HG03520 (cell line): ENCODE measurements at regions not wholly inside any gene's neighbourhood (a gene's known extent, or its start where the extent isn't known, plus 50 kb on each side); places are given as distances from the start of the nearest gene placed in this dataset.
"Not testable (repeated sequence)": the region's sequence is repeated elsewhere in the genome, so short reads cannot be mapped to it uniquely, and the experiment has no call there.

ENCODE experiments used
- ATAC-seq: cut with Tn5 transposase; IDR thresholded peaks from one replicate; pipeline ENCODE4 v1.9.1; 2021; ENCODE audit warnings: mild to moderate bottlenecking, moderate library complexity; ENCODE audit not compliant: unreplicated experiment

DNA sequence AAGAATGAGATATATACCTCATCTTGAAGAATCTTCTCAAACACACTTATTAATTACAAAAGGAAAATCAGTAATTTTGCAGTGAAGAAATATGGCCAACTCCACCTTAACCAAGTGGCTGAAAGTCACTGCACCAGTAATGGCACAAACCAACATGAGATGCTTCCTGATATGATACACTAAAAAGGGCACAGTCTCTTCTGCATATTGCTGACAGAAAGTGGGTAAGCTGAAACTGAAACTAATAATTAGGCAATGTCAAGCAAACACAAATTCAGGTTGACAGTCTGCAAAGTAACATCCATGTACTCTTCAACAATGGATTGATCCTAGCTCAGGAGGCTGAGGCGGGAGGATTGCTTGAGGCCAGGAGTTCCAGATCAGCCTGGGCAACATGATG lies 56.1 kb downstream of the ZNF22 start:
- not testable (repeated sequence) for ATAC-seq

- no peak for ATAC-seq
Observed at GRCh38 chr10:45058580-45058979, 57.9 kb downstream of the ZNF22 start.

- ATAC-seq = no peak
Observed at GRCh38 chr10:45058992-45059561, 58.4 kb downstream of the ZNF22 start.

- no peak for ATAC-seq
Observed at GRCh38 chr10:45059632-45060031, 58.9 kb downstream of the ZNF22 start.

- no peak for ATAC-seq
Observed at GRCh38 chr10:45061982-45062381, 61.3 kb downstream of the ZNF22 start.

DNA sequence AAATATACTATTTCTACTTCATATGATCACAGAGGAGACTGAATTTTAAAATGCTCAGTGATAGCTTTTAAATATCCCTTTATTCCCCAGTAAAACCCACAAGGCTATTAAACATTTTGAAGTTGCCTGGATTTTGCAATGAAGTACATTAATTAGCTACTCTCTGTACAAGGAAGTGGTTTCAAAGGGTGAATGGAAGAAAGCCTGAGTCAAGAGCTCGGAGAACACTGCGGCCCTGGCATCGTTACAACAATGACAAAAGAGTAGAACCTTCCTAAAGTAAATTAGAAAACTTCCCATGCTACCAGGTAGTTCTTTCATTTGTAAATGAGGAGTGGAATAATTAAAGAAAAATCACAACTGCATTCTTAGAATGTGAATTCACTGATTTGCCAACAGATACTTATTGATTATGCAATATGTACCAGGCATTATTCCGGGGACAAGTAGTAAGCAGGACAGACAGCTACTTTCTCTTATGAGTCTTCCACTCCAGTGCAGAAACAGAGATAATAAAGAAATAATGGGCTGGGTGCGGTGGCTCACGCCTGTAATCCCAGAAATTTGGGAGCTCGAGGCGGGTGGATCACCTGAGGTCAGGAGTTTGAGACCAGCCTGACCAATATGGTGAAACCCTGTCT lies 63.0 kb downstream of the ZNF22 start:
- ATAC-seq = no peak

- no peak for ATAC-seq
Observed at GRCh38 chr10:45064998-45065397, 64.3 kb downstream of the ZNF22 start.

GRCh38 chr10:45071043-45071813 lies 70.5 kb downstream of the ZNF22 start:
- no peak for ATAC-seq

- ATAC-seq = no peak
Observed at GRCh38 chr10:45075216-45075615, 74.5 kb downstream of the ZNF22 start.

DNA sequence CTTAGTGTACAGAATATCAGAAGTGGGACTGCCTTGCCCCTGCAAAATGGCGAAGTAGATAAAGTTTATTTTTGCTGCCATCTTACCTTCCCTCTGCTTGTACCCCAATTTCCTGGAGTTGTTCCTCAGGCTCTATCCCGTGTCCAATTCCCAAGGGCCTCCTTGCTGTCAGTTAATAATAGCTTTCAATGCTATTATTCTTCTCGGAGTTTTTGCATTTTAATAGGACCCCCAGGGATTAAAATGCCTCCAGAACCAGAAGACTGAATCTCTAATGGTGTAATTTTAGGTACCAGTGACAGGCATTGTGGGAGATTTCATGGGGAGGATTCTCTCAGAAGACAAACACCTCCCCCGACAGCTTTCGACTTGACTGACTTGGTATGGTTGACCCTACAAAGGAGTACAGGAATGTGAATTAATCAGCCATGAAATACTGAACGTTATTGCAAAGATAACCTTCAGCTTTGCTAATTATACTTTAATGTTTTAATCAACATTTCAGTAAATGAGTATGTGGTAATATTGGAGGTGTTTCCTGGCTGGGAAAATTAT lies 75.2 kb downstream of the ZNF22 start:
- no peak for ATAC-seq

DNA sequence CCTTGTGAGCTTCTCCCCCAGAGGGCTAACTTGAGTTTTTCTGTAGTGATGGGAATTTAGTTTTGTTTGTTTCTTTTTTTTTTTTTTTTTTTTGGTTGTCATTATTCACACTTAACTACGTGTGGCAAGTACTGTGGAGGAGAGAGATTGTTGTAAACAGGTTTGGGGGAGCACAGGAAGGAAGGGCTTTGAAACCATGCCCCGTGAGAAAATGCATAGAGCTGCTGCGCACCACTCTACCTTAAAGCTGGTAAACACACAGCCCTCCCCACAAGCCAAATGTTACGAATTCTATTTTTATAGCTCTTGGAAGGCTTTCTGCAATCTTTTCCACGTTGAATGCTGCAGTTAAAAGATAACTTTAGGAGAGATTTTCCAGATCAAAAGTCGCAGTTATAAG lies 76.2 kb downstream of the ZNF22 start:
- ATAC-seq = no peak

GRCh38 chr10:45080331-45080730 lies 79.6 kb downstream of the ZNF22 start:
- no peak for ATAC-seq

DNA sequence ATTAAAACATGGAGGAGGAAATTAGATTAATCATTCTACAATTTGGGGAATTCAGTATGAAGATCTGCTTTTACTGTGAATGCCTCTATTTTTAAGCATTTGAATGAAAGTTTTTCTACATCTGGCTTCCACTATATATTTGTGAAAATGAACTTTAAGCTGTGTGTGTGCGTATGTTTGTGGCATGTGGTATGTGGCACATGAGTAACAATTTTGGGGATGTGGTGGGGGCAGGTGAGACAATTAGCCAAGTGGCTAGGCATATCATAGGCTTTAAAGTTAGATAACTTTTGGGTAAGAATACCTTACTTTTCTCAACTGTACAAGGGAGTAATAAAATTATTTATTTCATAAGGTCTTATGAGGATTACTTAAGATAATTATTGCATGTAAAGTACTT lies 81.5 kb downstream of the ZNF22 start:
- ATAC-seq = no peak

DNA sequence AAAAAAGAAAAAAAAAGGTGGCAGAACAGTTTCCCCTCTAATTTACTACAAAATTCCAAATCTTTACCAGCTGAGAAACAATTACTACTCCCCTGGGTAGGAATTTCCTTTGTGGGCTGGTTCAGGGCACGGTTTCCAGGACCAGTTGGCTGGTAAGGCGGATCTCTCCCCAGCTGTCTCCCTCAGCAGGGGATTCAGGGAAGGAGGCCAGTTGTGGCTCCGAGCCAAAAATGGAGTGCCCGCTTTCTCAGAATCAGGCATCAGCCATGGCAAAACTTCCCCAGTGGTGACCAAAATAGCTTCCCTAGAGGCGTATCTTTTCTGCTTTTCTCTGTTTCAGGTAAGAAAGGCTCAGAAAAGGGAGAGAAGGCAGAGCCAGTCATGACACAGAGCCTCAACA lies 91.2 kb downstream of the ZNF22 start:
- no peak for ATAC-seq

GRCh38 chr10:45093945-45094344 lies 93.2 kb downstream of the ZNF22 start:
- ATAC-seq = no peak

- no peak for ATAC-seq
Observed at GRCh38 chr10:45095286-45095685, 94.6 kb downstream of the ZNF22 start.

- ATAC-seq = no peak
Observed at GRCh38 chr10:45096001-45096400, 95.3 kb downstream of the ZNF22 start.

DNA sequence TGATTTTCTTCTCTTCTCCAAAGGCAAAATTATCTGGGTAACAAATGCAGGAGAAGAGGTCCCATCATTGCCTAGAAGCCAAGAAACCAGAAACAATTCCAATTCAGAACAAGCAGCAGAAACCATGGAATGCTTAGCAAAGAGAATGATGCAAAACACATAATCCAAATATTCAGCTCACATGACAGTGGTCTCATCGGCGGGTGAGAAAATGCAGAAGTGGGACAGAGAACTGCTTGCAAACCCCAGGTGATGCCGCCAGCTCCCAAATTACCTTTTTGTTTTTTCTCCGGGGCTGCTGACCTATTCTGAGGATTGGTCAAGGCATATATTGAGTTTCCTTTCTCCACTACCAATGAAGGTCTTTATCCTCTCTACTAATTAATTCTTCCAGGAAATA lies 99.7 kb downstream of the ZNF22 start:
- no peak for ATAC-seq

- no peak for ATAC-seq
Observed at GRCh38 chr10:45104674-45105073, 104.0 kb downstream of the ZNF22 start.

DNA sequence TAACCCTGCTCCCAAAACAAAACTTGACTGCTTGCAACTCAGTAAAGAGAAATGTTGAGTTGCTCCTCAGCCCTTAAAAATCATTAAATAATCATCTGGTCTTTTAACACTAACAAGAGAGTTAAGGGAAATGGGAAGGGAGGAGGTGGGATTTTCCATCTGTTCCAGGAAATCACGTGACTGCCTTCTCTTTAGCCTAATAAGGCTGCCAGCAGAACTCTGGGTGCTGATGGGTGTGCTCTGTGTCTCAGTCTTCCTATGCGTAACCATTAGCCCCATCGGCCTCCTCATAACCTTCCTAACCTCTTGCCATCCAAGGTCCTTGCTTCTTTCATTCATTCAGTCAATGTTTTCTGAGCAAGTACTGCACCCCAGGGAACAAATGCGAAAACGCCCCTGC lies 104.6 kb downstream of the ZNF22 start:
- not testable (repeated sequence) for ATAC-seq

- no peak for ATAC-seq
Observed at GRCh38 chr10:45106236-45106856, 105.6 kb downstream of the ZNF22 start.

DNA sequence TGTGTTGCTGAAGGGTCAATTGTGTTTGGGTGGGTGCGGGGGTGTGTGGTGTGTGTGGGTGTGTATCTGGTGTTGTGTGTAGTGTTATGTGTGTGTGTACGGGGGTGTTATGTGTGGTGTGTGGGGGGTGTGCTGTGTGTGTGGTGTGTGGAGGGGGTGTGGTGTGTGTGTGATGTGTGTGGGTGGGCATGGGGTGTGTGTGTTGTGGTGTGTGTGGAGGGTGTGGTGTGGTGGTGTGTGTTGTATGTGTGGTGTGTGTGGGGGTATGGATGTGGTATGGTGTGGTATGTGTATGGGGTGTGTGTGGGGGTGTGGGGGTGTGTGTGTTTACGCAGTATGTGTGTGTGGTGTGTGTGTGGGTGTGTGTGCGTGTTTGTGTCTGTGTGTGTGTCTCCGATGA lies 110.8 kb downstream of the ZNF22 start:
- no peak for ATAC-seq
